H9 (cell line): ENCODE measurements at regions not wholly inside any gene's neighbourhood (a gene's known extent, or its start where the extent isn't known, plus 50 kb on each side); places are given as distances from the start of the nearest gene placed in this dataset.
A peak's percentile ranks its signal among the peaks of the same experiment; 100 is the strongest.

ENCODE experiments used
- DNase-seq: peaks from one replicate; pipeline ENCODE4 v3.0.0-alpha.2; 2017
- H2AFZ ChIP-seq: one replicate; pipeline ENCODE4 v1.6.1; 2013; ENCODE audit warnings: mild to moderate bottlenecking, low read length, control low read depth, moderate library complexity
- H2AK5ac ChIP-seq: 2 replicates; pipeline ENCODE4 v1.6.1; 2013; ENCODE audit warnings: low read length, control low read depth, mixed read lengths; ENCODE audit not compliant: insufficient read length
- H2BK120ac ChIP-seq: one replicate; pipeline ENCODE4 v1.6.1; 2013; ENCODE audit warnings: low read depth, mild to moderate bottlenecking, low read length, control low read depth, inconsistent platforms; ENCODE audit not compliant: poor library complexity, severe bottlenecking
- H2BK12ac ChIP-seq: 2 replicates; pipeline ENCODE4 v1.6.1; 2013; ENCODE audit warnings: low read length, control low read depth, mixed read lengths, low read depth; ENCODE audit not compliant: insufficient read length
- H2BK15ac ChIP-seq: 2 replicates; pipeline ENCODE4 v1.6.1; 2013; ENCODE audit warnings: low read depth, low read length, control low read depth
- H2BK20ac ChIP-seq: one replicate; pipeline ENCODE4 v1.6.1; 2013; ENCODE audit warnings: low read depth, mild to moderate bottlenecking, low read length, control low read depth, inconsistent platforms; ENCODE audit not compliant: poor library complexity, severe bottlenecking
- H2BK5ac ChIP-seq: 2 replicates; pipeline ENCODE4 v1.6.1; 2013; ENCODE audit warnings: low read length, control low read depth, mixed read lengths; ENCODE audit not compliant: insufficient read length
- H3K14ac ChIP-seq: 2 replicates; pipeline ENCODE4 v1.6.1; 2013; ENCODE audit warnings: low read length, control low read depth; ENCODE audit not compliant: insufficient read depth
- H3K18ac ChIP-seq: 2 replicates; pipeline ENCODE4 v1.6.1; 2013; ENCODE audit warnings: low read depth, mild to moderate bottlenecking, mixed read lengths, low read length, control low read depth; ENCODE audit not compliant: insufficient read length
- H3K23ac ChIP-seq: 2 replicates; pipeline ENCODE4 v1.6.1; 2013; ENCODE audit warnings: low read length, control low read depth, mixed read lengths, low read depth; ENCODE audit not compliant: insufficient read length
- H3K23me2 ChIP-seq: 2 replicates; pipeline ENCODE4 v1.6.1; 2013; ENCODE audit warnings: low read depth, mild to moderate bottlenecking, mixed read lengths, low read length, control low read depth; ENCODE audit not compliant: insufficient read length, poor library complexity, severe bottlenecking
- H3K27ac ChIP-seq: 2 replicates; pipeline ENCODE4 v1.5.1; 2013; ENCODE audit warnings: low read length, control low read depth, mixed read lengths, low read depth; ENCODE audit not compliant: insufficient read length
- H3K27me3 ChIP-seq: 2 replicates; pipeline ENCODE4 v1.6.1; 2013; ENCODE audit warnings: low read length, control low read depth, inconsistent platforms; ENCODE audit not compliant: insufficient read depth
- H3K4ac ChIP-seq: 2 replicates; pipeline ENCODE4 v1.6.1; 2013; ENCODE audit warnings: low read depth, mild to moderate bottlenecking, control low read depth, inconsistent platforms, low read length, moderate library complexity
- H3K4me1 ChIP-seq: 2 replicates; pipeline ENCODE4 v1.6.1; 2013; ENCODE audit warnings: low read length, control low read depth, inconsistent platforms; ENCODE audit not compliant: insufficient read depth
- H3K4me2 ChIP-seq: 2 replicates; pipeline ENCODE4 v1.6.1; 2013; ENCODE audit warnings: low read length, control low read depth, mixed read lengths; ENCODE audit not compliant: insufficient read length, insufficient read depth
- H3K56ac ChIP-seq: 2 replicates; pipeline ENCODE4 v1.6.1; 2013; ENCODE audit warnings: low read depth, mild to moderate bottlenecking, mixed read lengths, low read length, control low read depth; ENCODE audit not compliant: insufficient read length
- H3K79me1 ChIP-seq: 2 replicates; pipeline ENCODE4 v1.6.1; 2013; ENCODE audit warnings: low read depth, mild to moderate bottlenecking, moderate library complexity, low read length, control low read depth, inconsistent platforms; ENCODE audit not compliant: insufficient read depth, poor library complexity, severe bottlenecking
- H3K79me2 ChIP-seq: 2 replicates; pipeline ENCODE4 v1.6.1; 2013; ENCODE audit warnings: low read length, control low read depth, inconsistent platforms; ENCODE audit not compliant: insufficient read depth
- H3K9ac ChIP-seq: 2 replicates; pipeline ENCODE4 v1.6.1; 2013; ENCODE audit warnings: low read length, control low read depth, mixed read lengths; ENCODE audit not compliant: insufficient read length; ENCODE audit errors: extremely low read depth
- H3K9me3 ChIP-seq: one replicate; pipeline ENCODE4 v1.6.1; 2013; ENCODE audit warnings: low read depth, low read length, inconsistent platforms; ENCODE audit not compliant: control insufficient read depth
- H3T11ph ChIP-seq: one replicate; pipeline ENCODE4 v1.6.1; 2013; ENCODE audit warnings: mild to moderate bottlenecking, low read length, control low read depth, inconsistent platforms
- H4K20me1 ChIP-seq: one replicate; pipeline ENCODE4 v1.6.1; 2013; ENCODE audit not compliant: control insufficient read depth, insufficient read length, insufficient read depth
- H4K5ac ChIP-seq: 2 replicates; pipeline ENCODE4 v1.6.1; 2013; ENCODE audit warnings: low read depth, mild to moderate bottlenecking, mixed read lengths, low read length, control low read depth; ENCODE audit not compliant: insufficient read length
- H4K8ac ChIP-seq: replicated peaks from 2 replicates; pipeline ENCODE4 v1.6.1; 2013; ENCODE audit warnings: low read length, control low read depth, mixed read lengths, low read depth; ENCODE audit not compliant: insufficient read length
- H4K91ac ChIP-seq: 2 replicates; pipeline ENCODE4 v1.6.1; 2013; ENCODE audit warnings: low read depth, mild to moderate bottlenecking, moderate library complexity, mixed read lengths, low read length, control low read depth; ENCODE audit not compliant: insufficient read length
- H3K27ac Mint-ChIP-seq, 3 experiments: 2 replicates in 2 of 3; 3 replicates in 1 of 3; pipeline ENCODE4 v1.8.0; 2020 to 2021; ENCODE audit warnings: mixed read lengths in 3 of 3, mild to moderate bottlenecking in 1 of 3, moderate library complexity in 1 of 3
- H3K27me3 Mint-ChIP-seq: 2 replicates; pipeline ENCODE4 v1.8.0; 2021; ENCODE audit warnings: low read depth, mild to moderate bottlenecking, moderate library complexity, mixed read lengths
- H3K36me3 Mint-ChIP-seq, 3 experiments: 2 replicates in 2 of 3; 3 replicates in 1 of 3; pipeline ENCODE4 v1.8.0; 2020 to 2021; ENCODE audit warnings: low read depth in 3 of 3, mixed read lengths in 3 of 3; ENCODE audit not compliant: insufficient read depth in 1 of 3
- H3K4me1 Mint-ChIP-seq, 2 experiments: 2 replicates each; pipeline ENCODE4 v1.8.0; 2020; ENCODE audit warnings: mixed read lengths in 2 of 2
- H3K4me3 Mint-ChIP-seq, 2 experiments: 2 replicates in 1 of 2; 3 replicates in 1 of 2; pipeline ENCODE4 v1.8.0; 2020 to 2021; ENCODE audit warnings: mild to moderate bottlenecking in 2 of 2, mixed read lengths in 2 of 2, moderate library complexity in 1 of 2
- H3K9me3 Mint-ChIP-seq, 2 experiments: 2 replicates in 1 of 2; 3 replicates in 1 of 2; pipeline ENCODE4 v1.8.0; 2020; ENCODE audit warnings: mild to moderate bottlenecking in 2 of 2, mixed read lengths in 2 of 2, moderate library complexity in 1 of 2
- CTCF ChIP-seq: fragments of 200-600 bp; sonication (generic); conservative IDR thresholded peaks from 3 replicates; pipeline ENCODE4 v1.8.0; 2021; ENCODE audit warnings: antibody characterized with exemption, mild to moderate bottlenecking
- WGBS: extraction: QIAGEN DNeasy Blood & Tissue Kit; methylation state at CpG from one replicate; pipeline ENCODE4 v1.1.7; 2013; ENCODE audit warnings: missing lambda C conversion rate, low lambda C conversion rate, mixed read lengths; ENCODE audit not compliant: insufficient read length; ENCODE audit errors: extremely low coverage; 5-methylcytosine and 5-hydroxymethylcytosine counted together

- H3K4me2 ChIP-seq = no peak overlapping the region
- no peak for DNase-seq
- no peak for TF ChIP-seq CTCF
- H2BK15ac ChIP-seq = no peak overlapping the region
- no peak overlapping the region for H2BK12ac ChIP-seq
- H3K79me2 ChIP-seq = no peaks in the 10 kb centered on the region
- H3K9me3 ChIP-seq = no peaks in the 10 kb centered on the region
- no peak overlapping the region for H3K23ac ChIP-seq
- WGBS = no CpG with 5 or more reads among the region's 3 CpGs
- H2AK5ac ChIP-seq = no peak overlapping the region
- no peaks in the 10 kb centered on the region for H3K23me2 ChIP-seq
- Mint-ChIP-seq H3K4me3 (no peak overlapping the region), H3K36me3 (no peaks in the 10 kb centered on the region; a peak in 1 of 7 replicates), H3K4me1 (peaks cover 16 to 28% of the 10 kb centered on the region in 2 experiments), H3K27ac (peak overlapping the region in 2 of 3 experiments; percentile 25 to 49; a peak in 5 of 7 replicates), H3K27me3 (no peaks in the 10 kb centered on the region), H3K9me3 (no peaks in the 10 kb centered on the region)
- H3K18ac ChIP-seq = no peak overlapping the region
- no peak overlapping the region for H2BK5ac ChIP-seq
- no peak overlapping the region for H4K8ac ChIP-seq
- peak overlapping the region; percentile 44 for H2BK120ac ChIP-seq
- no peak overlapping the region for H3K56ac ChIP-seq
- no peak overlapping the region for H3K4ac ChIP-seq
- no peak overlapping the region for H2AFZ ChIP-seq
- H3K9ac ChIP-seq = no peak overlapping the region
- H4K20me1 ChIP-seq = no peaks in the 10 kb centered on the region
- no peak overlapping the region for H3T11ph ChIP-seq
- no peak overlapping the region for H3K14ac ChIP-seq
- no peaks in the 10 kb centered on the region; the same call in 1 of the 2 replicates for H3K4me1 ChIP-seq
- no peak overlapping the region for H2BK20ac ChIP-seq
- no peak overlapping the region for H4K91ac ChIP-seq
- no peak overlapping the region for H4K5ac ChIP-seq
- H3K79me1 ChIP-seq = no peaks in the 10 kb centered on the region
- H3K27me3 ChIP-seq = no peaks in the 10 kb centered on the region
- H3K27ac ChIP-seq = peak overlapping the region; percentile 47
Measured at GRCh38 chr2:153059338-153060052, 341.1 kb downstream of the ARL6IP6 start.
